HG03175 (cell line): ENCODE measurements at regions not wholly inside any gene's neighbourhood (a gene's known extent, or its start where the extent isn't known, plus 50 kb on each side); places are given as distances from the start of the nearest gene placed in this dataset.
"Not testable (repeated sequence)": the region's sequence is repeated elsewhere in the genome, so short reads cannot be mapped to it uniquely, and the experiment has no call there.

Experiments
- ATAC-seq: cut with Tn5 transposase; IDR thresholded peaks from one replicate; pipeline ENCODE4 v1.9.1; 2021; ENCODE audit warnings: mild to moderate bottlenecking, moderate library complexity; ENCODE audit not compliant: unreplicated experiment

DNA sequence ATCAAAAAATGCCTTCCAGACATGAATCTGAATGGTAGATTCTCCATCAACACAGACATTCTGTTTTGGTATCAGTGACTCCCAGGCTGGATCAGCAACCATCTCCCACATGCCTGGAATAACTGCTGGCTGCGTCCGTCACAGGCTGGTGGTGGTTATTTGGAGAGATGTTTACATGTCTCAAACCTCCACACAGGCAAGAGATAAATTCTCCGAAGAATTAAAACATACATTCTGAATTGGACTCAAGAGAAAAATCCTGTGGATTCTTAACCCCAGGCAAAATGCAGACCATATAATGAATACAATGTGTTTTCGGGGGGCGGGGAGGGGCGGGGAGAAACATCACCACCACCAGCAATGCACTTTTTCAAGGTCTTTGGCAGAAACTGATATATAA, 108.2 kb downstream of the THBS2 start:
- ATAC-seq = no peak

- no peak for ATAC-seq
These were observed 109.3 kb downstream of the THBS2 start for GRCh38 chr6:169144356-169144755.

DNA sequence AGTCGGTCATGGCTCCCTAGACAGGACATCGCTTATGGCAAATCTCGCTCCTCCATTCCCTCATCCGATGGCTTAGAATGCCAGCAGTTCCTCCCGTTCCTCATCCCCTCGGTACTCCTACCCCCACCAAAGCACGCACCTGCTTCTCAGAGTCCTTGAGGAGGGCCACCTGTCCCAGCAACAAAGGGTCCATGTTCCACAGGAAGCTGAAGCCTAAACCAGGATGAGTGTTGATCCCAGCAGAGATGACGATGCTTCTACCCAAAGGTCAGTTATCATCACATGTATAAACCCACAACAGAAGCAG, 111.2 kb downstream of the THBS2 start:
- no peak for ATAC-seq

DNA sequence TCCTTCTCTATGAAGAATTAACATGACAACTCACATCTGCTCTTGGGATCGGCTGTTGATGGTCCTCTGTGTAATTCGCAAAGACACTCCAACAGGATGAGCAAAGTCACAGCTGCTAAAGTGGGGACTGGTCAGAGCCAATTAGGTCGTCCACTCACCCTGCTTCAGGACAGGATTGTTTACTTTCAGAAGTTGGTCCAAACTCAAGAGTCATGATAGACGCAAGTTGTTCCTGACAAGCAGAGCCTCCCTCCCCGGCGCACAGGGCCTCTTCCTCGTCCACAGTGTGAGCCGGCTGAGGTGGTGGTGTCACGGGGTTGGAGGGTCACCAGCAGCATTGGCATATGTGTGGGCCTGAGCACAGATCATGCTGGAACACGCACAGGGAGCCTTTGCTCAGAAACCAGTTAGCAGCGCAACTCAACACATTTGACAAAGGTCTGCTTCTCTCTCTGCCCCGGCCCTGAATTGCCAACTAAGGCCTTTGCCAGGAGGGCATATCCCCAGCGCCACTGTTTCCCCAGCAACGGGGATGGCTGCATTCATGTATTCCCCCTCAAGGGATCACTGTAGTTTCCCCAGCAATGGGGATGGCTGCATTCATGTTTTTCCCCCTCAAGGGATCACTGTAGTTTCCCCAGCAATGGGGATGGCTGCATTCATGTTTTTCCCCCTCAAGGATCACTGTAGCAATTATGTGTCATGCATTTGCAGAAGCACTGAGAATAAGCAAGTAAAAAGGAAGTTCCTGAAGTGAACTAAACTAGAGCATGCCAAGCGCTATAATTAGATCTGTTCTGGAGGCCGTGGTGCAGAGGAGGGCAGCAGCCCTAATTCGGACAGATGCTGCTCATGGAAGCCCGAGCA, 111.7 kb downstream of the THBS2 start:
- no peak for ATAC-seq

DNA sequence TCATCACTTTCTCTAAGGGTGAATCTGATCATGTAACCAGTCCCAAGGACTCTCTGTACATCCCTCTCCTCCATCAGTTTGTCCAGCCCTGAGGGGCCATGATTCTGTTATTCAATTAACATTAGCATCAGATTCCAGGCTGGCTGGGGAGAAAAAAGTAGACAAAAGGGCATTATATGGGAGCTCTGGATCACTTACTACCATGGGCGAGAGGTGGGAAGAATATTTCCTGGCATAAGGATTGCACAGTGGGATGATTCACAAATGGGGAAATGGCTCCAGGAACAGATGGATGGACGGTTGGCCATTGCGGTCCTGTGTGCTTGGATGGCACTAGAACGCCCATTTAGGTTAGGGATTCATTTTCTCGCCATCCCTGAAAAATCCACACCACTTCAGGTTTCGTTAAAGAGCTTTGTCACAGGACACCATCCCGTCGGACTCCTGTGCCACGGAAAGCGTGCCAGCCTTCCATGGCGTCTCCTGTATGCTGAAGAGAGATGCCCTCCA, 112.6 kb downstream of the THBS2 start:
- no peak for ATAC-seq

DNA sequence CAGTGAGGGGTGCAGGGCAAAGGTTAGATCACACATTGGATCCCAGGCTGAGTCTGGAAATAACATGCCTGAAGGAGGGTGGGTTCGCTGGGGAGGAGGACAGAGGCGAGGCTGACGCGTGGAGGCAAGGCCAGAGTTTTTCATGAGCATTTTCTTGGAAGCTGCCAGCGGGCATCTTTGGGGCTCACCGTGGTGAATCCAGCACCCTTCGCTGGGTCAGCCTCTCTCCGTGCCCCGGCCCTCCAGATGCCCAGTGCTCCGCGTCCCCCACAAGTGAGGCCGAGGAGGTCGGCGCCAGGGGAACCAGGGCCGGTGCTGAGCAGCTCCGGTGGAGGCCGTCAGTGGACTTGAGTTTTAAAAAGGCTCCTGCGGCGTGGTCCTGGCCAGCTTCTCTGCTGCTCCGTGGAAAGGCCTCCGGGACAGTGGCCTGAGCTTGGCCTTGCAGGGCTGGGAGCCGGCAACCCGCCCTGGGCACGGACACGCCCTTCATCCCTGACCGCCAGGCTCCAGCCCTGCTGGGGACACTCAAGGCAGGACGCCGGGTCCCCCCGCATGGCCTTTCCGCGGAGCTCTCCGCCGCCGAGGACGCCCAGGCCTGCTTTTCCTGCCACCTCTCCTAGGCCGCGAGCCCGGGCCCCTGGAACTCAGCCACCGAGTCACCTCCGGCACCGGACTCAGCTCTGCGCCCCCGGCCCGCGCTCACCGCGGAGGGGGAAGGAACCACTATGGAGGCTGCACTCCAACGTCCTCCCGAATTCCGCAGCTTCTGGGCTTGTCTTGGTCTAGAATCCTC, 114.3 kb downstream of the THBS2 start:
- no peak for ATAC-seq

- no peak for ATAC-seq
These were observed 121.2 kb downstream of the THBS2 start for GRCh38 chr6:169132352-169132940.

GRCh38 chr6:169131390-169131789, 122.3 kb downstream of the THBS2 start:
- ATAC-seq = no peak

GRCh38 chr6:169130113-169130512, 123.5 kb downstream of the THBS2 start:
- no peak for ATAC-seq

DNA sequence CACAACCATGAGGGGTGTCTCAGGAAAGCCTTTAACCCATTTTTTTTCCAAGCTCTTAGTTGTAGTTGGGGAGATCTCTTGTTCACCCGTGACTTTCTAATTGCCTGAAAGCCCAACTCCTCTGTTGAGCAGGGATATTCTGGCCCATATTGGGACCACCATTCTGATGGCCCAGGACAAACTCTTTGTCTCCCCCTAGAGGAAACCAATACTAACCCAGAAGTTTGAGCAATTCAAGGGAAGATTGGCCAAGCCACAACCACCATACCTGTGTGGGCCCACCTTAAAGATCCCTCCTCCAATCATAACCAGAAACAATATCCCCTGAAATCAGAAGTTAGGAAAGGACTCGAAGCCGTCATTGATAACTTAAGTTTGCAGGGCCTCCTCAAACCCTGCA, 132.6 kb downstream of the THBS2 start:
- no peak for ATAC-seq

GRCh38 chr6:169119669-169120068, 134.0 kb downstream of the THBS2 start:
- ATAC-seq = no peak

GRCh38 chr6:169118346-169118830, 135.3 kb downstream of the THBS2 start:
- no peak for ATAC-seq

GRCh38 chr6:169117663-169118062, 136.0 kb downstream of the THBS2 start:
- no peak for ATAC-seq

DNA sequence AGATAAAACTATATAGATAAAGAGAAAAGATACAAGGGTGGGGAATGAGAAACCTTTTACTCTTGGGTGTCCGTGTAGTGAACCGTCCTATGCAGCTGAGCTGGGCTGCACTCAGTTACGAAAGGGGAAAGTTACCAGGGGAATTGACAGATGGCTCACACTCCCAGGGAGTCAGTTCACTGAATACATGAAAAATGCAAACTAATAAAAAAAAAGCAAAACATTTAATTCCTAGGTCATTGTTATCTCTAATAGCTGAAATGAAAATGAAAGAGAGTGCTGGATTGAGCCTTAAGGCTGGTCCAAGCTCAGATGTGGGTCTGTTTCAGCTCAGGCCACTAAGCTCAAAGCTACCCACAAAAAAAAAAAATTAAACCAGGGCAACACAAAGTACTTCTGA, 138.0 kb downstream of the THBS2 start:
- no peak for ATAC-seq

DNA sequence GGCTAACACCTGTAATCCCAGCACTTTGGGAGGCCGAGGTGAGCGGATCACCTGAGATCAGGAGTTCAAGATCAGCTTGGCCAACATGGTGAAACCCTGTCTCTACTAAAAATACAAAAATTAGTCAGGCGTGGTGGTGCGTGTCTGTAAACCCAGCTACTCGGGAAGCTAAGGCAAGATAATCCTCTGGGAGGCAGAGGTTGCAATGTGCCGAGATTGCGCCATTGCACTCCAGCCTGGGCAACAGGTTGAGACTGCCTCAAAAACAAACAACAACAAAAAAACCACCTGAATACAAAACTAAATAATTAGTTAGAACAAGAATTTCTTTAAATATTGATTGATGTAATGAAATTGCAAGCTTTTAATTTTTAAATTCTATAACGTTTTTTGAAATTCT, 139.0 kb downstream of the THBS2 start:
- not testable (repeated sequence) for ATAC-seq

- ATAC-seq = peak; percentile 66
These were observed 140.9 kb downstream of the THBS2 start for GRCh38 chr6:169112483-169113320.

- ATAC-seq = no peak
These were observed 142.4 kb downstream of the THBS2 start for GRCh38 chr6:169111203-169111602.

GRCh38 chr6:169109411-169110220, 144.0 kb downstream of the THBS2 start:
- no peak for ATAC-seq

DNA sequence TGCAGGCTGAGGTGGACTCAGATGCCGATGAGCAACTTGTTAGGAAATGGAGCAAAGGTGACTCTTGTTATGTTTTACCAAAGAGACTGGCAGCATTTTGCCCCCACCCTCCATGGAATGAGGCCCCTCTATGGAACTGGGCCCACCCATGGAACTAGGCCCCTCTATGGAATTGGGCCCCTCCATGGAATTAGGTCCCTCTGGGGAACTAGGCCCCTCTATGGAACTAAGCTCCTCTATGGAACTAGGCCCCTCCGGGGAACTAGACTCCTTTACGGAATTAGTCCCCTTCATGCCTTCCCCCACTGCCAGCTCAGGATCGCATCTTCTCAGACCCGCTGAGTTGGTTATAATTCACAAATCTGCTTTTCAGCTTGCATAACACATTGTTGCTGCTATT, 144.9 kb downstream of the THBS2 start:
- ATAC-seq = no peak

DNA sequence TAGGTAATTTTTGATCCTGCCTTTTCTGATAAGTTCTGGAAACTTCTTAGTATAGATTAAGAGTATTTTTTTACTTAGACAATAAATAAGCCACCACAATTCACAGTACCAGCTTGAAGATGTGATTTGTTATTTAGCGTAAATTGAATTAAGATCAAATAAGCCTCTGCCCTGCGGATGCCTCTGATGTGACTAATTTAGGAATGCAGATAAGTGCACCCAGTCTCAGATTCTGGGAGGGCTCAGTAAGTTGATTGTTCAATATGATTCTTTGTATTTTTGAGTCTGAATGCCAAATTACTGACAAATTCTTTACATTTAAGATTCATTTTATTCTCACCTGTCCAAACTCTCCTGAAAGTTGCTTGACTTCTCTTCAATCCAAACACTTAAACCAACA, 147.5 kb downstream of the THBS2 start:
- no peak for ATAC-seq
